GM12873 (cell line): ENCODE measurements at regions not wholly inside any gene's neighbourhood (a gene's known extent, or its start where the extent isn't known, plus 50 kb on each side); places are given as distances from the start of the nearest gene placed in this dataset.

Experiments used
- CTCF ChIP-seq: IDR thresholded peaks from 2 replicates; pipeline ENCODE4 v1.5.1; 2012; ENCODE audit warnings: low read depth, mild to moderate bottlenecking, moderate library complexity, low read length, control low read depth; ENCODE audit not compliant: insufficient read depth; ENCODE audit errors: missing control alignments

DNA sequence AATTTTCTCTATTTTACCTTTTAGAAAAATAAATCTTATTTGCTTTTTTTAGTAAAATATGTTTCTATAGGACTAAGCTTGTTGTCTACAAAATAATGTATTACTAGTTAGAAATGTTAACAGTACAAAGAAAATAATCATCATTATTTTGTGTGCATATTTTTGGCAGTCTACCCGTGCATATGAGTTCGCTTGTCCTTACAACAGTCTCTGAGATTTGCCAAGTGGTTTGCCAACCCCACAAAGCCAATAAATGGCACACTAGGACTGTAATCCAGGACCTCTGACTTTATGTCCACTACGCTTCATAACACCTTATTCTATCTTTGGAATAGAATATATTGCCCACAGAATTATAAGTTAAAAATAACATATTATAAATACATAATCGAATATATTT lies 152.0 kb downstream of the KCNJ2 start:
- no peak for TF ChIP-seq CTCF

- TF ChIP-seq CTCF, result no peak
These were observed 153.9 kb downstream of the KCNJ2 start for GRCh38 chr17:70323269-70323668.

GRCh38 chr17:70324031-70324430 lies 154.7 kb downstream of the KCNJ2 start:
- TF ChIP-seq CTCF, result no peak

DNA sequence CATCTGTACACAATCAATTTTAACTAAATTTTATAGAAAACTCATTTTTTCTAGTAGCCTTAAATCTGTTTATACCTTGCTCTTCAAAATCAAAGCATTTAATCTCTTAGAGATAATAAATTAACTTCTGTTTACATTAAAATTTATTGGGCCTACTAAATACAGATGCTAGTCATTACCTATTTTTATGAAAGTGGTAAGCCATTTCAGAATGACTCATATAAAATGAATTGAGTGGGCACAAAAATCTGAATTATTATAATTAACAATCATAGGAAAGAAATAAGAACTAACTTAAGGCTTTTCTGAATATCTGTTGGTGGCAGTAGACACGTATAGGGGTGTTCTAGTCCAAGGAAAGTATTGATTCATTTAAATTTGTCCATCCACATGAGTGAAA lies 157.9 kb downstream of the KCNJ2 start:
- TF ChIP-seq CTCF, result no peak

GRCh38 chr17:70327723-70328122 lies 158.4 kb downstream of the KCNJ2 start:
- TF ChIP-seq CTCF, result no peak

GRCh38 chr17:70329721-70330120 lies 160.4 kb downstream of the KCNJ2 start:
- TF ChIP-seq CTCF, result no peak

DNA sequence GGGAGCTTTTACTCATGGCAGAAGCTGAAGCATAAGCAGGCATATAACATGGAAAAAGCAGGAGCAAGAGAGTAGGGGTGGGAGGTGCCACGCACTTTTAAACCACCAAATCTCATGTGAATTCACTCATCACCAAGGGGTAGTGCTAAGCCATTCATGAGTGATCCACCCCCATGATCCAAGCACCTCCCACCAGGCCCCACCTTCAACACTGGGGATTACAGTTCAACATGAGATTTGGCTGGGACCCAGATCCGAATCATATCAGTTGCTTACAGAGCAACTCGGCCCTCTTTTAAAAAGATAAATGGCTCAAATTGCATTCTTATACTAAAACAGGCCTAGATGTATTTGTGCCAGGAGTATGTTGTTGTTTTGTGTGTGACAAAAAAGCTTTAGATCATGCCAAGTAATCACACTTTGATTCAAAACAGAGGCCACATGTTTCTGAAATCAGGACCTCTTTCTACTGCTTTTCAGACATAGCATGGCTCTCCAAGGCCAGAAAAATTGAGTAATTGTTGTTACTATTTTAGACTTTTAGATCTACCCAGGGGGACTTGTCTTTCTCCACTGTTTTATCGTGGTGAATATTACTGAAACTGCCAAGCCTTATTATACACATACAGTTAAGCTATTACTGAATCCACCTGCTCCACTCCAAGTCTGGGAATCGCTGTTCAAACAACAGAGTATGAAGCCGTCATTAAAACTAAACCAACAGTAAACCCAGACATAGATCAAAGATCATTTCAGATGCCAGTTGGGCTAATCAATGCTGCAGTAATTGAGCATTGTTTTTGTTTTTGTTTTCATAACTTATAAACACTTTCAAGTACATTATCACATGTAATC lies 163.3 kb downstream of the KCNJ2 start:
- no peak for TF ChIP-seq CTCF
